A673 (cell line): ENCODE measurements at regions not wholly inside any gene's neighbourhood (a gene's known extent, or its start where the extent isn't known, plus 50 kb on each side); places are given as distances from the start of the nearest gene placed in this dataset.

Source experiments
- EZH2 ChIP-seq: fragments of 200-600 bp; sonication (generic); IDR thresholded peaks from 2 replicates; pipeline ENCODE4 v1.6.1; 2017; ENCODE audit warnings: borderline replicate concordance, low read depth, mild to moderate bottlenecking, mixed read lengths, antibody characterized with exemption, low read length; ENCODE audit not compliant: poor library complexity, severe bottlenecking
- TF ChIP-seq, protein P1 (sequence below): fragments of 300-800, 200-600 bp; sonication (generic); conservative IDR thresholded peaks from 2 replicates; pipeline ENCODE4 v1.5.1; 2017; ENCODE audit warnings: low read depth, mild to moderate bottlenecking, antibody characterized with exemption, low read length, moderate library complexity, mixed read lengths

GRCh38 chr13:86324191-86324590 lies 525.0 kb upstream of the SLITRK6 start:
- TF ChIP-seq, protein P1, sequence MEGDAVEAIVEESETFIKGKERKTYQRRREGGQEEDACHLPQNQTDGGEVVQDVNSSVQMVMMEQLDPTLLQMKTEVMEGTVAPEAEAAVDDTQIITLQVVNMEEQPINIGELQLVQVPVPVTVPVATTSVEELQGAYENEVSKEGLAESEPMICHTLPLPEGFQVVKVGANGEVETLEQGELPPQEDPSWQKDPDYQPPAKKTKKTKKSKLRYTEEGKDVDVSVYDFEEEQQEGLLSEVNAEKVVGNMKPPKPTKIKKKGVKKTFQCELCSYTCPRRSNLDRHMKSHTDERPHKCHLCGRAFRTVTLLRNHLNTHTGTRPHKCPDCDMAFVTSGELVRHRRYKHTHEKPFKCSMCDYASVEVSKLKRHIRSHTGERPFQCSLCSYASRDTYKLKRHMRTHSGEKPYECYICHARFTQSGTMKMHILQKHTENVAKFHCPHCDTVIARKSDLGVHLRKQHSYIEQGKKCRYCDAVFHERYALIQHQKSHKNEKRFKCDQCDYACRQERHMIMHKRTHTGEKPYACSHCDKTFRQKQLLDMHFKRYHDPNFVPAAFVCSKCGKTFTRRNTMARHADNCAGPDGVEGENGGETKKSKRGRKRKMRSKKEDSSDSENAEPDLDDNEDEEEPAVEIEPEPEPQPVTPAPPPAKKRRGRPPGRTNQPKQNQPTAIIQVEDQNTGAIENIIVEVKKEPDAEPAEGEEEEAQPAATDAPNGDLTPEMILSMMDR: no peak
- no peak for TF ChIP-seq EZH2
